B cell (primary cell): ENCODE measurements at regions not wholly inside any gene's neighbourhood (a gene's known extent, or its start where the extent isn't known, plus 50 kb on each side); places are given as distances from the start of the nearest gene placed in this dataset.

Experiments
- EZH2 ChIP-seq: IDR thresholded peaks from 2 replicates; pipeline ENCODE4 v1.6.1; 2012; ENCODE audit warnings: borderline replicate concordance, low read depth, mild to moderate bottlenecking, moderate library complexity, low read length; ENCODE audit not compliant: insufficient read depth, poor library complexity, severe bottlenecking
- TF ChIP-seq, protein P1 (sequence below): fragments of 200-600 bp; IDR thresholded peaks from one replicate; pipeline ENCODE4 v1.8.0; 2022; ENCODE audit warnings: antibody characterized with exemption, mild to moderate bottlenecking

DNA sequence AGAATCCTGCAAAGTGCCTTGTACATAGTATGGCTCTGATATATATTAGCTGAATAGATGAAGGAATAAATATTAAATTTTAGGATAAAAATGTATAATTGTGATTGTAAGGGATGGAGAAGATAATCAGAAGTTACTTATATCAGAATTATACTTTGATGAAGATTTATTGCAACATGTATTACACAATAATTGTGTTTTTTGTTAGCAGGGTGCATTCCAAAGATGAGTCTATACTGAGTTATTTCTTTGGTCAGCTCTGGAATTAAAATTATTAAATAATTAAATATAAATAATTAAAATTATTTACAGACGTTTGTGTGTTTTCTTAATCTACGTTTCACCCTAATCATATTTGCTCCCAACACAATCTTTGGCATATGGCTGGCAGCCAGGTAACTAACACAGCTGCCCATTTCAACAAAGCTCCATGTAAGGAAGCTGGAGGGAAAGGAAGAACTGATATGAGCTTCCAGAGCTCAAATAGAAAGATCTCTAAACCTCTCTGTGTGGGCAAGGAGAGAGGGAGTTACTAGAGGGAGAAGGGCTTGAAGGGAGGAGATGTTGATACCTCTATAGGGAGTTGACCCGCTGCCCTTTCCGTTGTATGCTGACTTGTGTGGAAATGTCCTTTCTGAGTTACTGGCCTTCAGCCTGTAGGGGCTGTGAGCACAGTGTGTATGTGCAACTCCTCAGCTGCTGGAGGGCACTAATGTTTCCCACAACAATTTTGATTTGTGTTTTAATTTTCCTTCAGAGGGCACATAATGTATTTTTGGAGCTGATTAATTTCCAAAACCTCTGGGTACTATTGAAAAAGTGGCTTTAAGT lies 403.4 kb downstream of the MAN2A1 start:
- no peak for TF ChIP-seq EZH2
- TF ChIP-seq, protein P1, sequence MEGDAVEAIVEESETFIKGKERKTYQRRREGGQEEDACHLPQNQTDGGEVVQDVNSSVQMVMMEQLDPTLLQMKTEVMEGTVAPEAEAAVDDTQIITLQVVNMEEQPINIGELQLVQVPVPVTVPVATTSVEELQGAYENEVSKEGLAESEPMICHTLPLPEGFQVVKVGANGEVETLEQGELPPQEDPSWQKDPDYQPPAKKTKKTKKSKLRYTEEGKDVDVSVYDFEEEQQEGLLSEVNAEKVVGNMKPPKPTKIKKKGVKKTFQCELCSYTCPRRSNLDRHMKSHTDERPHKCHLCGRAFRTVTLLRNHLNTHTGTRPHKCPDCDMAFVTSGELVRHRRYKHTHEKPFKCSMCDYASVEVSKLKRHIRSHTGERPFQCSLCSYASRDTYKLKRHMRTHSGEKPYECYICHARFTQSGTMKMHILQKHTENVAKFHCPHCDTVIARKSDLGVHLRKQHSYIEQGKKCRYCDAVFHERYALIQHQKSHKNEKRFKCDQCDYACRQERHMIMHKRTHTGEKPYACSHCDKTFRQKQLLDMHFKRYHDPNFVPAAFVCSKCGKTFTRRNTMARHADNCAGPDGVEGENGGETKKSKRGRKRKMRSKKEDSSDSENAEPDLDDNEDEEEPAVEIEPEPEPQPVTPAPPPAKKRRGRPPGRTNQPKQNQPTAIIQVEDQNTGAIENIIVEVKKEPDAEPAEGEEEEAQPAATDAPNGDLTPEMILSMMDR = no peak
